Memory B cell (primary cell): ENCODE measurements at regions not wholly inside any gene's neighbourhood (a gene's known extent, or its start where the extent isn't known, plus 50 kb on each side); places are given as distances from the start of the nearest gene placed in this dataset.
"Not testable (repeated sequence)": the region's sequence is repeated elsewhere in the genome, so short reads cannot be mapped to it uniquely, and the experiment has no call there.

ENCODE experiments used
- ATAC-seq: fragments of 150-1000 bp; cut with Tn5 transposase; 2 replicates; pipeline ENCODE4 v1.10.0; 2021; ENCODE audit warnings: low read depth, mild to moderate bottlenecking, moderate library complexity
- DNase-seq, 2 donors: peaks; one replicate each; pipeline ENCODE4 v3.0.0; 2022; ENCODE audit warnings: low spot score in 2 of 2
- H3K27ac Mint-ChIP-seq: one replicate; pipeline ENCODE4 v1.8.0; 2022; ENCODE audit warnings: mild to moderate bottlenecking, moderate library complexity, mixed read lengths
- H3K27me3 Mint-ChIP-seq: one replicate; pipeline ENCODE4 v1.8.0; 2022; ENCODE audit warnings: mixed read lengths
- H3K36me3 Mint-ChIP-seq: one replicate; pipeline ENCODE4 v1.8.0; 2022; ENCODE audit warnings: mild to moderate bottlenecking, mixed read lengths
- H3K4me1 Mint-ChIP-seq: one replicate; pipeline ENCODE4 v1.8.0; 2022; ENCODE audit warnings: mixed read lengths
- H3K4me3 Mint-ChIP-seq: one replicate; pipeline ENCODE4 v1.8.0; 2022; ENCODE audit warnings: mild to moderate bottlenecking, moderate library complexity, mixed read lengths
- H3K9me3 Mint-ChIP-seq: one replicate; pipeline ENCODE4 v1.8.0; 2022; ENCODE audit warnings: mixed read lengths

DNA sequence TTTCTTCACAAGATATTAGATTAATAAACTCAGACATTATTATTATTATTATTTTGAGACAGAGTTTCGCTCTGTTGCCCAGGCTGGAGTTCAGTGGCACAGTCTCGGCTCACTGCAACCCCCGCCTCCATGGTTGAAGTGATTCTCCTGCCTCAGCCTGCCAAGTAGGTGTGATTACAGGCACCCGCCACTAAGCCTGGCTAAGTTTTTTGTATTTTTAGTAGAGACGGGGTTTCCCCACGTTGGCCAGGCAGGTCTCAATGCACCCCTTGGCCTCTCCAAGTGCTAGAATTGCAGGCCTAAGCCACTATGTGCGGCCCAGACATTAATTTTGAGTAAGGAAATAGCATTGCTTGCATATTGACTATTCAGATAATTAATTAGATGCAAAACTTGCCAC is 554.9 kb upstream of the LRFN5 start:
- H3K9me3 Mint-ChIP-seq: peaks cover 1% of the 10 kb centered on the region
- H3K4me3 Mint-ChIP-seq: no peak overlapping the region
- H3K36me3 Mint-ChIP-seq: no peaks in the 10 kb centered on the region
- H3K27me3 Mint-ChIP-seq: no peaks in the 10 kb centered on the region
- no peaks in the 10 kb centered on the region for H3K4me1 Mint-ChIP-seq
- ATAC-seq: no peak
- no peak overlapping the region for H3K27ac Mint-ChIP-seq
- no peak for DNase-seq

DNA sequence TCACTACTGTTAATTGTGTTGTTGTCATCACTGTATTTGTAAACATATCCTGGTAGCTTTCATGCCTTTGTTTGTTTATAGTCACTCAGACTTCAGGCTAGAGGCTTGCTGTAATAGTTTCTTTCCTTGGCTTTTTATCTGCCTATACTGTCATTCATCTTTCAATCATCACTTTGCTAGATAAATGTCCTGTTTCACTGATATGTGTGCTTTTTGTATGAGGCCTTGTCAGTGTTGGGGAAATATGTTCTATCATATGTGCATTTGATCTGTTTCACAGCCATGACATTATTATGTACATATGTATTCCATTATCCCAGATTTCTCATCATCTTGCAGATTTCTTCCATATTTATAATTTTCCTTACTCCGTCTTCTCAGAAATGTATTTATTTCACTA is 558.9 kb upstream of the LRFN5 start:
- Mint-ChIP-seq H3K9me3 (no peaks in the 10 kb centered on the region), H3K27ac (no peak overlapping the region), H3K4me1 (no peaks in the 10 kb centered on the region), H3K36me3 (no peaks in the 10 kb centered on the region), H3K4me3 (no peak overlapping the region), H3K27me3 (no peaks in the 10 kb centered on the region)
- ATAC-seq (no peak), DNase-seq (no peak)

DNA sequence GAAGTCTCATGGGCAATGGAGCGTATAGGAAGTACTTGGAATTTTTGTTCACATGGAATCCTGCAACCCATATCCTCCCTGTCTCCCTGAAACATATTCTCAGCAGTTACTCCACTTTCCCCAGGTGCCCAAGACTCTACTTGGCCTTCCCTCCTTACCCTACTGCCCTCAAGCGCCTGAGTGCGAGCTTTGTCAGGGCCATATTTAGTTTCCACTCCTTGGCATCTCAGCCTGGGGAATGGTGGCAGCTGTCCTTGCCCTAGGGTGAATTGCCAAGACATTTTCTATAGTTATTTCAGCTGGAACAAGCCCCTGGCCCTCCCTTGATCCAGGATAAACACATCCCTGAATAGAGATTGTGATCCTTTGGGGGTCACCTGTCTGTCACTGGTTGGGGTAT is 569.3 kb upstream of the LRFN5 start:
- no peak overlapping the region for H3K4me3 Mint-ChIP-seq

DNA sequence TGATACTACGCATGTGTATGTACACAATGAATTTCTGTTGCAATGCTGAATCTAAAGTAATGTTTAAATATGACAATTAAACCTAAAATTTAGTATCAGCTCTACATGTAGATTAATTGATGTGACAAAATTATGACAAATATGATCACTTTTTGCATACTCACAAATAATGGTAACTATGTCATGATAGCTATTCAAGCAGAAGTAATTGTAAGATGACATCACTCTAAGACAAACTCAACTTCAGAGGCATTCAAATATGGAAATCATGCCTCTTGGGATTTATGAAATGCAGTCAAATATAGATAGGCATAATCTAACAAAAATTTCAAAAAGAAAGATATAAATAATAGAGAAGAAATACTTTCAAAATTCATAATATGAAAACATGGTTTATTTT is 571.7 kb upstream of the LRFN5 start:
- Mint-ChIP-seq H3K9me3 (peaks cover 1% of the 10 kb centered on the region), H3K27me3 (no peaks in the 10 kb centered on the region), H3K4me3 (no peak overlapping the region), H3K36me3 (no peaks in the 10 kb centered on the region), H3K27ac (no peak overlapping the region), H3K4me1 (no peaks in the 10 kb centered on the region)
- ATAC-seq: no peak
- DNase-seq: no peak

More for the DNA sequence above, 569.3 kb upstream of the LRFN5 start:
- Mint-ChIP-seq H3K4me1 (no peaks in the 10 kb centered on the region), H3K9me3 (no peaks in the 10 kb centered on the region), H3K27me3 (no peaks in the 10 kb centered on the region), H3K36me3 (no peaks in the 10 kb centered on the region), H3K27ac (no peak overlapping the region)
- DNase-seq (no peak), ATAC-seq (no peak)

DNA sequence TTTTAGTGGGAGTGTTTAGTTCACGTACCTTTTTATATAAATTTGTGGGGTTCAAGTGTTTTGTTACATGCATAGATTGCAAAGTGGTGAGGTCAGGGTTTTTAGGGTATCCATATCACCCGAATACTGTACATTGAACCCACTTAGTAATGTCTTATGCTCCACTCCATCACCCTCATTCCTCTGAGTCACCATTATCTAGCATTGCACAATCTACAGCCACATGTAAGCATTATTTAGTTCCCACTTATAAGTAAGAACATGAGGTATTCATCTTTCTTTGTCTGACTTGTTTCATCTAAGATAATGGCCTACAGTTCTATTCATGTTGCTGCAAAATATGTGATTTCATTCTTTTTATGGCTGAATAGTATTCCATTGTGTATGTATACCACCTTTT is 583.7 kb upstream of the LRFN5 start:
- no peak overlapping the region for H3K4me3 Mint-ChIP-seq
- ATAC-seq (no peak), DNase-seq (no peak)
- H3K4me1 Mint-ChIP-seq: no peaks in the 10 kb centered on the region
- H3K36me3 Mint-ChIP-seq: no peaks in the 10 kb centered on the region
- no peak overlapping the region for H3K27ac Mint-ChIP-seq
- H3K9me3 Mint-ChIP-seq: peaks cover 5% of the 10 kb centered on the region
- no peaks in the 10 kb centered on the region for H3K27me3 Mint-ChIP-seq

DNA sequence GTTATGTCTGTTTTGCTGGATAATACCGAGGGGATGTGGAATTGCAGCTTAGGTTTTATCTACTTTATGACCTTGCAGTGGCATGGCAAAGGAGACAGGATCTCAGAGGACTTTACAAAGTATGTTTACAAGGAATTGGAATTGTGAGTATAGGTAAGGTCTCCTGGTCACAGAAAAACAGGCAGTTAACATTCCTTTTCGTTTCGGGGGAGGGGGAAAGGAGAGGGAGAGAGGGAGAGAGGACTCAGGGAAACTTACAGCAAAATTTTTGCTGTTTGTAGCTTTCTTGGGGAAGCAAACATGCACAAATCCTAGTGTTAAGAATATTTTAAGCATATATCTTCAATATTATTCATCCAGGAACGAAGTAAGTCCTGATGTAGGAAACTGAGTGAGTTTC is 590.5 kb upstream of the LRFN5 start:
- no peak for DNase-seq
- no peak for ATAC-seq
- Mint-ChIP-seq H3K9me3 (peaks cover 2% of the 10 kb centered on the region), H3K36me3 (no peaks in the 10 kb centered on the region), H3K27me3 (no peaks in the 10 kb centered on the region), H3K4me1 (no peaks in the 10 kb centered on the region), H3K4me3 (no peak overlapping the region), H3K27ac (no peak overlapping the region)

DNA sequence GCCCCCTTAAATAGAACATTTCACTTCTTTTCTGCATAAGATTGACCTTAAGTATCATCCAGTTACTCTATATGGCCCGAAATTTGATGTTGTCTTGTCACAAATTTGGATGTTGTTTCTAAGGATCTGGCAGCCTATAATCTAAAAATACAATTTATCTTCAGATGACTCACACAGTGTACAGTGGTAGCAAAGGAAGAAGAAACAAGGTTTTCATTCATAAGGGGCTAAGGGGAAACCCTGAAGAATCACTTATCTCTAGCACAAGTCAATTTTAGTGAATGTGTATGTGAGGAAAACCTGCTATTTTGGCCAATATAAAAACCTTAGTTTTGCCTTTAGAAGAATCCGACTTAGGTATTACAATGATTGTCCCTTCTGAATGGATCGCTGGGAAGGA is 606.3 kb upstream of the LRFN5 start:
- DNase-seq: no peak
- no peaks in the 10 kb centered on the region for H3K4me1 Mint-ChIP-seq
- H3K27me3 Mint-ChIP-seq: no peaks in the 10 kb centered on the region
- no peak for ATAC-seq
- H3K27ac Mint-ChIP-seq: no peak overlapping the region
- H3K4me3 Mint-ChIP-seq: no peak overlapping the region
- H3K9me3 Mint-ChIP-seq: peaks cover 2% of the 10 kb centered on the region
- no peaks in the 10 kb centered on the region for H3K36me3 Mint-ChIP-seq

DNA sequence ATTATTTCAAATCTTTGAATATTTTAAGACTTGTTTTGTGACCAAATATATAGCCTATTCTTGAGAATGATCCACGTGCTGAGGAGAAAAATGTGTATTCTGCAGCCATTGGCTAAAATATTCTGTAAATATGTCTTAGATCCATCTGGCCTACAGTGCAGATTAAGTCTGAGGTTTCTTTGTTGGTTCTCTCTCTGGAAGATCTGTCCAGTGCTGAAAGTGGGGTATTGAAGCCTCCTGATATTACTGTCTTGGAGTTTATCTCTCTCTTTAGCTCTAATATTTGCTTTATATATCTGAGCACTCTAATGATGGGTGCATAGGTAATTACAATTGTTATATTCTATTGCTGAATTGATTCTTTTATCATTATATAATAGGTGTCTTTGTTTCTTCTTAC is 617.4 kb upstream of the LRFN5 start:
- DNase-seq: no peak
- Mint-ChIP-seq H3K27me3 (no peaks in the 10 kb centered on the region), H3K4me3 (no peak overlapping the region), H3K4me1 (no peaks in the 10 kb centered on the region), H3K36me3 (no peaks in the 10 kb centered on the region), H3K9me3 (peaks cover 22% of the 10 kb centered on the region), H3K27ac (no peak overlapping the region)
- no peak for ATAC-seq

DNA sequence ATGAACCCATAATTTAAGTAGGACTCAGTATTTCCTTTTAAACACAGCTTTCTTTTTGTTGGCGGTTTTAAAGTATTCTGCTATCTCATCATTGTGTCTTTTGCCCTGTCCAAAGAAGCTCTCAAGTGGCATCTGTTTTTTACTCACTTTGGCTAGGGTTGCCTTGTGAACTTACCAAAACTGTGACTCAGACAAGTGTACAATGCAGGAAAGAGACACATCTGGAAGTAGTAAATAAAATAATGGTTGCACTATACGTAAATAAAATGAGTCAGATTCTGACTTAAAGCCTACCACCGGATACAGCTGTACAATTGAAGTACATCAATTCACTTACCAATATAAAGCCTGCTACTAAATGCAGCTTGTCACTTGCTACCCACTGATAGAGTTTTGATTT is 619.2 kb upstream of the LRFN5 start:
- no peaks in the 10 kb centered on the region for H3K27me3 Mint-ChIP-seq
- peaks cover 18% of the 10 kb centered on the region for H3K9me3 Mint-ChIP-seq
- H3K27ac Mint-ChIP-seq: no peak overlapping the region
- DNase-seq: no peak
- no peaks in the 10 kb centered on the region for H3K4me1 Mint-ChIP-seq
- H3K4me3 Mint-ChIP-seq: no peak overlapping the region
- H3K36me3 Mint-ChIP-seq: no peaks in the 10 kb centered on the region
- ATAC-seq: no peak

DNA sequence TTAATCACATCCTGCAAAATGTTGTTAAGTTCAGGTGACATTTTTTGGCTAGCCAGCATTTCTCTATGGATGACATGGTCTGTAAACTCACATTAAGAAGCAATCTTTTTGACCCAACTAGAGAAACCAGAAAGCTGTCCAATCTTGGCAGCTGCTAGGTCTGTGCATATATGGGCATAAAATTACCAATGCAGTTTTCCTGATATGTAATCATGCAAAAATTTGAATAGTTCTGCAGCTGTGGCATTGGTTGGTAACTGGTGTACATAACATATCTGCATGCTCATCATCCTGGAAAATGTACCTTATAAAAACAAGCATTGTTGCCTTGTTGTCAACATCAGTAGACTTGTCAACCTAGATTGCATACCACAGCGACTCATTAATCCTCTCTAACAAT is 620.0 kb upstream of the LRFN5 start:
- ATAC-seq: no peak
- Mint-ChIP-seq H3K27me3 (no peaks in the 10 kb centered on the region), H3K27ac (no peak overlapping the region)

DNA sequence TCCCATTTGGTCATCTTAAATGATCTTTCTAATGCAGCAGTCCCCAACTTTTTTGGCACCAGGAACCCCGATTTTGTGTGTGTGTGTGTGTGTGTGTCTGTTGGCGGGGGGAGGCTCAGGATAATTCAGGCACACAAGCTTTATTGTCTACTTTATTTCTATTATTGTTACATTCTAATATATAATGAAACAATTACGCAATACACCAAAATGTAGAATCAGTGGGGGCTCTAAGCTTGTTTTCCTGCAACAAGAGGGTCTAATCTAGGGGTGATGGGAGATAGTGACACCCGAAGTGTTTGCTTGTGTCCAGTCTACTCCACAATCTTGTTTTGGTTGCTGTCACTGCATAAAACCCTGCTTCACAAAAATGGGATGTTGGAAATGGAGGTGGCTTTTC is 621.1 kb upstream of the LRFN5 start:
- H3K4me1 Mint-ChIP-seq: no peaks in the 10 kb centered on the region
- no peak for DNase-seq
- ATAC-seq: no peak
- no peaks in the 10 kb centered on the region for H3K36me3 Mint-ChIP-seq
- no peaks in the 10 kb centered on the region for H3K27me3 Mint-ChIP-seq
- H3K27ac Mint-ChIP-seq: no peak overlapping the region
- H3K9me3 Mint-ChIP-seq: peaks cover 9% of the 10 kb centered on the region
- H3K4me3 Mint-ChIP-seq: no peak overlapping the region

More for the DNA sequence above, 620.0 kb upstream of the LRFN5 start:
- Mint-ChIP-seq H3K4me3 (no peak overlapping the region), H3K36me3 (no peaks in the 10 kb centered on the region), H3K9me3 (peaks cover 12% of the 10 kb centered on the region), H3K4me1 (no peaks in the 10 kb centered on the region)
- no peak for DNase-seq

DNA sequence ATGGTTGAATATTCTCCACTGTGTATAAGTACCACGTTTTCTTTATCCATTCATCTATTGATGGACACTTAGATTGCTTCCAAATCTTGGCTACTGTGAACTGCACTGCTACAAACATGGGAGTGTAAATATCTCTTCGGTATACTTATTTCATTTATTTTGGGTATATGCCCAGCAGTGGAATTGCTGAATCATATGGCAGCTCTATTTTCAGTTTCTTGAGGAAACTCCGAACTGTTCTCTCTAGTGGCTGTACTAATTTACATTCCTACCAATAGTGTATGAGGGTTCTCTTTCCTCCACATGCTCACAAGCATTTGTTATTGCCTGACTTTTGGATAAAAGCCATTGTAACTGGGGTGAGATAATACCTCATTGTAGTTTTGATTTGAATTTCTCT is 623.1 kb upstream of the LRFN5 start:
- Mint-ChIP-seq H3K27me3 (no peaks in the 10 kb centered on the region), H3K4me1 (no peaks in the 10 kb centered on the region), H3K36me3 (no peaks in the 10 kb centered on the region), H3K27ac (no peak overlapping the region), H3K9me3 (peaks cover 2% of the 10 kb centered on the region), H3K4me3 (no peak overlapping the region)
- no peak for DNase-seq
- no peak for ATAC-seq

DNA sequence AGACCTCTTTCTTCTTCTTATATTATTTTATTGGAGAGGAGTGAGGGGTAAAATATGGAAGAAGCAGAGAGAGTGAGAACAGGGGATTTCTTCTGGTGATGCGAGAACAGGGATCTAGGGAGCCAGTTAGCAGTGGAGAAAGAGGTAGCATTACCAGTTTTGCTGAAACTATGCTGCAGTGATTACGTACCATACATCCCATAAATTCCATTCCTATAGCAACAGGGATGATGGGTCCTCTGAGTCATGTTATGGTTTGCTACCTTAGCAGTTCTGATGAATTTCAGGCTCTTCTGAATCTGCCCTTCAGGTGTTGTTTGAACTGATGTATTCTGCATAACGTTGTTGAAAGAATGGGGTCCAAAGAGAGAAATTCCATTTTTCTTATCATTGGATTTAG is 625.4 kb upstream of the LRFN5 start:
- DNase-seq (no peak), ATAC-seq (no peak)
- no peaks in the 10 kb centered on the region for H3K36me3 Mint-ChIP-seq
- no peak overlapping the region for H3K27ac Mint-ChIP-seq
- H3K4me1 Mint-ChIP-seq: no peaks in the 10 kb centered on the region
- no peaks in the 10 kb centered on the region for H3K9me3 Mint-ChIP-seq
- no peaks in the 10 kb centered on the region for H3K27me3 Mint-ChIP-seq
- H3K4me3 Mint-ChIP-seq: no peak overlapping the region

DNA sequence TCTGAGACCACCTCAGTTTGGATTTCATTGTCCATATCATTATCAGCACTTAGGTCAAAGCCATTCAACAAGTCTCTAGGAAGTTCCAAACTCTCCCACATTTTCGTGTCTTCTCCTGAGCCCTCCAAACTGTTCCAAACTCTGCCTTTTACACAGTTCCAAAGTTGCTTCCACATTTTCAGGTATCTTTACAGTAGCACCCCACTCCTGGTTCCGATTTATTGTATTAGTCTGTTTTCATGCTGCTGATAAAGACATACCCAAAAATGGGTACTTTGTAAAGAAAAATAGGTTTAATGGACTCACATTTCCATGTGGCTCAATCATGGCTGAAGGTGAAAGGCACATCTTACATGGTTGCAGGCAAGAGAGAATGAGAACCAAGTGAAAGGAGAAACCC is 646.4 kb upstream of the LRFN5 start:
- not testable (repeated sequence) for H3K9me3 Mint-ChIP-seq, ATAC-seq, H3K36me3 Mint-ChIP-seq, H3K27me3 Mint-ChIP-seq, H3K27ac Mint-ChIP-seq, DNase-seq, H3K4me1 Mint-ChIP-seq, H3K4me3 Mint-ChIP-seq

DNA sequence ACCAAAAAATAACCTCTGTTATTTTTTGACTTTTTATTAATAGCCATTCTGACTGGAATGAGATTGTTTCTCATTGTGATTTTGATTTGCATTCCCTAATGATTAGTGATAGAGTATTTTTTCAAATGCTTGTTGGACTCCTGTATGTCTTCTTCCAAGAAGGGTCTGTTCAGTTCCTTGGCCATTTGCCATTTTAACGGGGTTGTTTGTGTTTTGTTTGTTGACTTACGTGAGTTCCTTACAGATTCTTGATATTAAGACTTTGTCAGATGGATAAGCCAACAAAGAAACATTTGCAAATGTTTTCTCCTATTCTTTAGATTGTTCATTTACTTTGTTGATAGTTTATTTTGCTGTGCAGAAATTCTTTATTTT is 651.6 kb upstream of the LRFN5 start:
- H3K27me3 Mint-ChIP-seq: no peaks in the 10 kb centered on the region

More for the DNA sequence above, 651.6 kb upstream of the LRFN5 start:
- H3K36me3 Mint-ChIP-seq: no peaks in the 10 kb centered on the region
- DNase-seq (no peak), ATAC-seq (no peak)
- peaks cover 6% of the 10 kb centered on the region for H3K9me3 Mint-ChIP-seq
- H3K4me1 Mint-ChIP-seq: no peaks in the 10 kb centered on the region
- H3K27ac Mint-ChIP-seq: no peak overlapping the region
- H3K4me3 Mint-ChIP-seq: no peak overlapping the region
